CD4-positive, alpha-beta T cell treated with Interleukin-15 for 4 hours (primary cell): ENCODE measurements at regions not wholly inside any gene's neighbourhood (a gene's known extent, or its start where the extent isn't known, plus 50 kb on each side); places are given as distances from the start of the nearest gene placed in this dataset.

Source experiments
- DNase-seq: peaks from one replicate; pipeline ENCODE4 v3.0.0-alpha.2; 2020; ENCODE audit warnings: low spot score

- no peak for DNase-seq
These were observed 52.0 kb upstream of the GRAMD1B start for GRCh38 chr11:123378096-123378495.

- DNase-seq = no peak
These were observed 52.7 kb upstream of the GRAMD1B start for GRCh38 chr11:123377355-123377754.

- DNase-seq = no peak
These were observed 54.2 kb upstream of the GRAMD1B start for GRCh38 chr11:123375832-123376231.

- no peak for DNase-seq
These were observed 55.5 kb upstream of the GRAMD1B start for GRCh38 chr11:123374622-123374968.

- DNase-seq = no peak
These were observed 56.1 kb upstream of the GRAMD1B start for GRCh38 chr11:123373754-123374621.

GRCh38 chr11:123371506-123372297 is 58.4 kb upstream of the GRAMD1B start:
- DNase-seq = no peak

GRCh38 chr11:123366924-123367323 is 63.1 kb upstream of the GRAMD1B start:
- DNase-seq = no peak

- no peak for DNase-seq
These were observed 64.1 kb upstream of the GRAMD1B start for GRCh38 chr11:123365955-123366354.

GRCh38 chr11:123364080-123364479 is 66.0 kb upstream of the GRAMD1B start:
- DNase-seq = no peak

- no peak for DNase-seq
These were observed 66.5 kb upstream of the GRAMD1B start for GRCh38 chr11:123363556-123363955.

GRCh38 chr11:123362941-123363340 is 67.1 kb upstream of the GRAMD1B start:
- DNase-seq = no peak

GRCh38 chr11:123362186-123362585 is 67.9 kb upstream of the GRAMD1B start:
- no peak for DNase-seq

- no peak for DNase-seq
These were observed 69.0 kb upstream of the GRAMD1B start for GRCh38 chr11:123361110-123361509.

GRCh38 chr11:123360267-123360936 is 69.7 kb upstream of the GRAMD1B start:
- DNase-seq = no peak

- DNase-seq = peak; percentile 25
These were observed 71.9 kb upstream of the GRAMD1B start for GRCh38 chr11:123357990-123358827.

GRCh38 chr11:123357353-123357989 is 72.6 kb upstream of the GRAMD1B start:
- no peak for DNase-seq

- no peak for DNase-seq
These were observed 73.5 kb upstream of the GRAMD1B start for GRCh38 chr11:123356539-123356938.

- no peak for DNase-seq
These were observed 75.6 kb upstream of the GRAMD1B start for GRCh38 chr11:123354371-123354975.

- no peak for DNase-seq
These were observed 78.7 kb upstream of the GRAMD1B start for GRCh38 chr11:123351375-123351774.

GRCh38 chr11:123349382-123349781 is 80.7 kb upstream of the GRAMD1B start:
- no peak for DNase-seq

GRCh38 chr11:123344790-123345357 is 85.2 kb upstream of the GRAMD1B start:
- no peak for DNase-seq
